HG03342 (cell line): ENCODE measurements at regions not wholly inside any gene's neighbourhood (a gene's known extent, or its start where the extent isn't known, plus 50 kb on each side); places are given as distances from the start of the nearest gene placed in this dataset.
"Not testable (repeated sequence)": the region's sequence is repeated elsewhere in the genome, so short reads cannot be mapped to it uniquely, and the experiment has no call there.

Source experiments
- ATAC-seq: cut with Tn5 transposase; IDR thresholded peaks from one replicate; pipeline ENCODE4 v1.9.1; 2021; ENCODE audit warnings: mild to moderate bottlenecking, moderate library complexity; ENCODE audit not compliant: unreplicated experiment

- no peak for ATAC-seq
Measured at GRCh38 chr18:75860166-75860565, 432.7 kb upstream of the SMIM21 start.

GRCh38 chr18:75859533-75859932, 432.0 kb upstream of the SMIM21 start:
- no peak for ATAC-seq

- ATAC-seq, result no peak
Measured at GRCh38 chr18:75858754-75859153, 431.3 kb upstream of the SMIM21 start.

GRCh38 chr18:75857558-75857957, 430.1 kb upstream of the SMIM21 start:
- ATAC-seq, result no peak

- ATAC-seq, result no peak
Measured at GRCh38 chr18:75854808-75855207, 427.3 kb upstream of the SMIM21 start.

- ATAC-seq, result no peak
Measured at GRCh38 chr18:75854174-75854573, 426.7 kb upstream of the SMIM21 start.

GRCh38 chr18:75846321-75846720, 418.8 kb upstream of the SMIM21 start:
- ATAC-seq, result no peak

- ATAC-seq, result no peak
Measured at GRCh38 chr18:75845413-75845812, 417.9 kb upstream of the SMIM21 start.

- ATAC-seq, result no peak
Measured at GRCh38 chr18:75844146-75844545, 416.6 kb upstream of the SMIM21 start.

- no peak for ATAC-seq
Measured at GRCh38 chr18:75840131-75840530, 412.6 kb upstream of the SMIM21 start.

GRCh38 chr18:75839686-75840085, 412.2 kb upstream of the SMIM21 start:
- ATAC-seq, result not testable (repeated sequence)

GRCh38 chr18:75839041-75839440, 411.5 kb upstream of the SMIM21 start:
- ATAC-seq, result no peak

- no peak for ATAC-seq
Measured at GRCh38 chr18:75837316-75837715, 409.8 kb upstream of the SMIM21 start.

GRCh38 chr18:75836516-75836915, 409.0 kb upstream of the SMIM21 start:
- no peak for ATAC-seq

- no peak for ATAC-seq
Measured at GRCh38 chr18:75831960-75832359, 404.5 kb upstream of the SMIM21 start.

- ATAC-seq, result no peak
Measured at GRCh38 chr18:75830828-75831227, 403.3 kb upstream of the SMIM21 start.

- ATAC-seq, result no peak
Measured at GRCh38 chr18:75829091-75829490, 401.6 kb upstream of the SMIM21 start.

- no peak for ATAC-seq
Measured at GRCh38 chr18:75828379-75828778, 400.9 kb upstream of the SMIM21 start.

GRCh38 chr18:75827751-75828287, 400.3 kb upstream of the SMIM21 start:
- no peak for ATAC-seq

- no peak for ATAC-seq
Measured at GRCh38 chr18:75824661-75825060, 397.2 kb upstream of the SMIM21 start.

GRCh38 chr18:75823471-75823870, 396.0 kb upstream of the SMIM21 start:
- ATAC-seq, result no peak

GRCh38 chr18:75818383-75818782, 390.9 kb upstream of the SMIM21 start:
- no peak for ATAC-seq

- no peak for ATAC-seq
Measured at GRCh38 chr18:75815767-75816166, 388.3 kb upstream of the SMIM21 start.

- ATAC-seq, result no peak
Measured at GRCh38 chr18:75812761-75813160, 385.3 kb upstream of the SMIM21 start.
